Caco-2 (cell line): ENCODE measurements at regions not wholly inside any gene's neighbourhood (a gene's known extent, or its start where the extent isn't known, plus 50 kb on each side); places are given as distances from the start of the nearest gene placed in this dataset.
A peak's percentile ranks its signal among the peaks of the same experiment; 100 is the strongest.

Experiments used
- BruUV-seq: library from RNA; stranded (reverse); fragments of 400-500 nt; replicated peaks from 2 replicates; lab custom pipeline; 2021; lab: Mats Ljungman, UMichigan
- CTCF ChIA-PET: fragments of 300-600 bp; sonication (Branson Sonifier 250); formaldehyde crosslinking; loops from one replicate; lab custom pipeline; 2022; ENCODE audit warnings: antibody characterized with exemption; lab: Charles Lee
- POLR2A ChIA-PET: fragments of 300-600 bp; sonication (Branson Sonifier 250); formaldehyde crosslinking; loops from one replicate; lab custom pipeline; 2022; ENCODE audit warnings: antibody characterized with exemption; lab: Charles Lee
- DNase-seq, 2 experiments: peaks; one replicate each; pipeline versions ENCODE4 v3.0.0 to v3.0.0-alpha.2; 2020 to 2022
- H3K27me3 ChIP-seq: replicated peaks from 2 replicates; pipeline ENCODE4 v1.6.0; 2011; ENCODE audit warnings: low read length; ENCODE audit not compliant: control insufficient read depth, insufficient read depth
- H3K36me3 ChIP-seq: 2 replicates; pipeline ENCODE4 v1.5.1; 2011; ENCODE audit warnings: low read length; ENCODE audit not compliant: control insufficient read depth, insufficient read depth
- H3K4me1 ChIP-seq: fragments of 250-450 bp; sonication (Bioruptor Pico); 2 replicates; pipeline ENCODE4 v1.5.1; 2020; ENCODE audit warnings: mild to moderate bottlenecking
- H3K4me3 ChIP-seq: 2 replicates; pipeline ENCODE4 v1.5.1; 2011; ENCODE audit warnings: low read depth, mild to moderate bottlenecking, control low read depth, low read length
- H3K9me3 ChIP-seq: fragments of 250-450 bp; sonication (Bioruptor Pico); 2 replicates; pipeline ENCODE4 v1.5.1; 2020; ENCODE audit warnings: mild to moderate bottlenecking, moderate library complexity
- H3K27ac Mint-ChIP-seq: one replicate; pipeline ENCODE4 v1.8.0; 2022; ENCODE audit warnings: mixed read lengths; ENCODE audit not compliant: unreplicated experiment
- H3K27me3 Mint-ChIP-seq: one replicate; pipeline ENCODE4 v1.8.0; 2022; ENCODE audit warnings: mixed read lengths; ENCODE audit not compliant: insufficient read depth, unreplicated experiment
- H3K36me3 Mint-ChIP-seq: one replicate; pipeline ENCODE4 v1.8.0; 2022; ENCODE audit warnings: mild to moderate bottlenecking, mixed read lengths; ENCODE audit not compliant: insufficient read depth, unreplicated experiment
- H3K4me1 Mint-ChIP-seq: one replicate; pipeline ENCODE4 v1.8.0; 2022; ENCODE audit warnings: low read depth, mixed read lengths; ENCODE audit not compliant: unreplicated experiment
- H3K4me3 Mint-ChIP-seq: one replicate; pipeline ENCODE4 v1.8.0; 2022; ENCODE audit warnings: mild to moderate bottlenecking, moderate library complexity, mixed read lengths; ENCODE audit not compliant: unreplicated experiment
- H3K9me3 Mint-ChIP-seq: one replicate; pipeline ENCODE4 v1.8.0; 2022; ENCODE audit warnings: mixed read lengths; ENCODE audit not compliant: unreplicated experiment
- CTCF ChIP-seq, 2 experiments: fragments of 200-600 bp in 1 of 2; IDR thresholded peaks; 1 replicate in 1 of 2; 2 replicates in 1 of 2; pipeline versions ENCODE4 v1.5.1 to v1.8.0; 2011 to 2022; ENCODE audit warnings: antibody characterized with exemption in 1 of 2, control low read depth in 1 of 2, inconsistent platforms in 1 of 2, low read depth in 1 of 2, low read length in 1 of 2, mild to moderate bottlenecking in 1 of 2, moderate library complexity in 1 of 2; ENCODE audit not compliant: insufficient read depth in 1 of 2, severe bottlenecking in 1 of 2, unreplicated experiment in 1 of 2
- intact Hi-C: fragments of 100-400 bp; cut with micrococcal nuclease; formaldehyde crosslinking; loops from one replicate; pipeline ENCODE4 v1.10.0; 2022; ENCODE audit not compliant: unreplicated experiment

GRCh38 chr15:62572797-62573196, 407.7 kb upstream of the C2CD4B start:
- Histone ChIP-seq H3K36me3 (no peaks in the 10 kb centered on the region), H3K9me3 (no peaks in the 10 kb centered on the region), H3K4me1 (peaks cover 32% of the 10 kb centered on the region), H3K4me3 (no peak overlapping the region), H3K27me3 (no peaks in the 10 kb centered on the region)
- no peaks in the 10 kb centered on the region for H3K9me3 Mint-ChIP-seq
- H3K4me3 Mint-ChIP-seq: no peak overlapping the region
- CTCF ChIA-PET: no interaction called here
- no peak for DNase-seq
- POLR2A ChIA-PET: no interaction called here
- peak overlapping the region; percentile 40 for H3K27ac Mint-ChIP-seq
- peaks cover 29% of the 10 kb centered on the region for H3K4me1 Mint-ChIP-seq
- H3K27me3 Mint-ChIP-seq: no peaks in the 10 kb centered on the region
- no TSS peak for BruUV-seq
- intact Hi-C loops: no loop called here
- peaks cover 25% of the 10 kb centered on the region for H3K36me3 Mint-ChIP-seq
- no peak for TF ChIP-seq CTCF (IDR thresholded peaks at IDR 0.05; ENCODE audit: insufficient read depth in 1 of 2, low read depth in 1 of 2, low read length in 1 of 2, severe bottlenecking in 1 of 2, unreplicated experiment in 1 of 2)

GRCh38 chr15:62573876-62574275, 408.8 kb upstream of the C2CD4B start:
- Mint-ChIP-seq H3K9me3 (no peaks in the 10 kb centered on the region), H3K27ac (peak overlapping the region; percentile 40), H3K27me3 (no peaks in the 10 kb centered on the region), H3K4me3 (no peak overlapping the region), H3K36me3 (peaks cover 17% of the 10 kb centered on the region), H3K4me1 (peaks cover 27% of the 10 kb centered on the region)
- Histone ChIP-seq H3K4me1 (peaks cover 26% of the 10 kb centered on the region), H3K4me3 (no peak overlapping the region), H3K27me3 (no peaks in the 10 kb centered on the region), H3K9me3 (no peaks in the 10 kb centered on the region), H3K36me3 (no peaks in the 10 kb centered on the region)
- ChIA-PET POLR2A (no interaction called here), CTCF (no interaction called here)
- no peak for DNase-seq
- intact Hi-C loops: no loop called here
- no peak for TF ChIP-seq CTCF (IDR thresholded peaks at IDR 0.05; ENCODE audit: insufficient read depth in 1 of 2, low read depth in 1 of 2, low read length in 1 of 2, severe bottlenecking in 1 of 2, unreplicated experiment in 1 of 2)
- BruUV-seq: no TSS peak

DNA sequence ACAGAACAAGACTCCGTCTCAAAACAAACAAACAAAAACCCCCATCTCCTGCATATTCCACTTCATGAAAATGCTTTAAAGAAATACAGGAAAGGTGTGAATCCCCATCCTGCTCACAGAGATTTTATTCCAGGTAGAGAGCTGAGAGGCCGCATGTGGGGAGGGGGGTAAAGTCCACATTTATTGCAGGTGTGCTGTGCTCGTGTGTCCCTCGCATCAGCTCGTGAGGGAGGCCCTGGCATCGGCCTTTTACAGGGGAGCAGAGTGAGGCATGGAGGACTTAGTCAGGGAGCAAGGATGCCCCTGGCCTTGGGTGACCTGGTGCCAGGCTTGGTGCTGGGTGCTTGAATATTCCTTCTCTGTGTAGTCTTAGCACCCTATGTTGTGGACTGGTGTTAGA, 413.5 kb upstream of the C2CD4B start:
- no peak overlapping the region for H3K4me3 ChIP-seq
- H3K27me3 Mint-ChIP-seq: no peaks in the 10 kb centered on the region
- H3K9me3 Mint-ChIP-seq: no peaks in the 10 kb centered on the region
- H3K27ac Mint-ChIP-seq: no peak overlapping the region
- CTCF ChIA-PET: no interaction called here
- H3K27me3 ChIP-seq: no peaks in the 10 kb centered on the region
- peaks cover 2% of the 10 kb centered on the region for H3K36me3 ChIP-seq
- peaks cover 26% of the 10 kb centered on the region for H3K36me3 Mint-ChIP-seq
- H3K4me3 Mint-ChIP-seq: no peak overlapping the region
- no peak for TF ChIP-seq CTCF (IDR thresholded peaks at IDR 0.05; ENCODE audit: insufficient read depth in 1 of 2, low read depth in 1 of 2, low read length in 1 of 2, severe bottlenecking in 1 of 2, unreplicated experiment in 1 of 2)
- H3K9me3 ChIP-seq: no peaks in the 10 kb centered on the region
- peak in 1 of 2 experiments; percentile 52 for DNase-seq
- POLR2A ChIA-PET: no interaction called here
- H3K4me1 ChIP-seq: no peaks in the 10 kb centered on the region; the same call in 1 of the 2 replicates
- peaks cover 7% of the 10 kb centered on the region for H3K4me1 Mint-ChIP-seq
- intact Hi-C loops: no loop called here
- no TSS peak for BruUV-seq
